T-helper 2 cell treated with Interferon-gamma antibody and Interleukin-4, amounts not matched to agents 100 ng/mL and 5 ng/mL, for 36 hours (primary cell): ENCODE measurements at regions not wholly inside any gene's neighbourhood (a gene's known extent, or its start where the extent isn't known, plus 50 kb on each side); places are given as distances from the start of the nearest gene placed in this dataset.

ENCODE experiments used
- intact Hi-C: fragments of 100-400 bp; cut with micrococcal nuclease; formaldehyde crosslinking; loops from one replicate; pipeline ENCODE4 v1.15.1; 2023

DNA sequence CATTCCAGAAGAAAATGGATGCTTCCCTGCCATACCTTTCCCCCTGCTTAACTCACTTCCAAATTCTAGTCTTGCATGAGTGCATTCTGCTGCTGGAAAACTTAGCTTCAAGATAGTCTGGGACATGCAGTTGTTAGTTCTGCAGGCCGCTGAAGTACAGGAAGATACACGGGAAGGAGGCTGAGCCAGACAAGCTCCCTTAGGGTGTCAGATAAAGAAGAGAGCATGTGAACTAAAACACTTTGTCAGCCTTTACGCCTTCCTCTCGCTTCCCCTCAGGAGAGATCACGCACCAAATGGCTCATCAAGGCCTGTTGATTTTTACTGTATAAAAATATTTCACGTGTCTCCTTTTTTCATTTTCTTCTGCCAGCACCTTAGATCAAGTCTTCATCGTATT, 420.7 kb downstream of the INSC start:
- intact Hi-C loops, result no loop called here

DNA sequence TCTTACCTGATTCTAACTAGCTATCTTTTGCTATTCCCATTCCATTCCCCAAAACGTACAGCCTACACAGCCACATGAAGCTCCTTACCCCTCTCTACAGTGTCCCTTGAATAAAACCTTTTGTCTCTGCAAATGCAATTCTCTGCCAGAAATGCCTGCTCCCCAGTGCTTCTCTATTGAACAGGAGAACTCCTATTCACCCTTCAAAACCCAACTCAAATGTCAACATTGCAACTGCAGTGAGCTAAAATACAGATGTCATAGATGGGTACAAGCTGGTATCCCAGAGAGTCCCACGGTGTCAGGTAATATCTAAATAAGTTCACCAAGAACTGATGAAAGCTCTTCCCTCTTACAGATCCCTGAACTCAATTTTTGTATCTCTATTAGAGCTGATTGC, 421.7 kb downstream of the INSC start:
- intact Hi-C loops, result no loop called here

DNA sequence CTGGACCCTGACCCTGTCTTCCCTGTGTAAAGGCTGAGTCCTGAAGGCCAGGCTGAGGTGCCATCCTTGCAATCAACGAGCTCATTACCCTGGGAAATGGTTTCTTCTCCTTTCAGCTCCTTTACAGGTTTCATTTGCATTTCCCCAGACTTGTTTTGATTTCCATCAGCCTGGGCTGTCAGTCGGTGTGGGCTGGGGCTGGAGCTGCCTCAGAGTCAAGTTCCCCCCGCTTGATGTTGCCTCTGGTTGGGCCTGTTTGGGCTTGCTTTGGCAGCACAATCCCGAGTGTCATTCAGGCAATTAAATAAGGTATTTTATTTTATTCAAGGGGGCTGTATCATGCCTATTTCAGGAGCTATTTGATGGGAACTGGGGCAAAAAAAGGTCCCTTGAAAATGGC, 424.9 kb downstream of the INSC start:
- intact Hi-C loops, result no loop called here

DNA sequence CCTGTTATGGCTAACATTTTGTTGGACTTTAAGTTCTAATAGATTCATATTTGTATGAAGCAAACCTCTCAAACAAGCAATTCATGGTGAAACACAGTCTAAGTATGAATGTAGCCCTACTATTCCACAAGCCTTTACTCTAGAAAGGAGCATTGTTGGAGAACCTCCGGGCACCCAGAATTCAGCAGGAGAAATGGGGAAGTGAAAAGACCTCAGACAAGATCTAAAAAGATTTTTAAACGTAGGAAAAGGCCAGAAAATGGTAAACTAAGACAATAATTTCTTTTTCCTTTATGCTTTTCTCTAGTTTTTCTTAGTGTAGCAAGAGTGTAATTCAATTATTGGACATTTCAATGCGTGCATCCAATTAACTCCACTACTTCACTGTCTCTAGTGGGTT, 426.4 kb downstream of the INSC start:
- intact Hi-C loops, result no loop called here

DNA sequence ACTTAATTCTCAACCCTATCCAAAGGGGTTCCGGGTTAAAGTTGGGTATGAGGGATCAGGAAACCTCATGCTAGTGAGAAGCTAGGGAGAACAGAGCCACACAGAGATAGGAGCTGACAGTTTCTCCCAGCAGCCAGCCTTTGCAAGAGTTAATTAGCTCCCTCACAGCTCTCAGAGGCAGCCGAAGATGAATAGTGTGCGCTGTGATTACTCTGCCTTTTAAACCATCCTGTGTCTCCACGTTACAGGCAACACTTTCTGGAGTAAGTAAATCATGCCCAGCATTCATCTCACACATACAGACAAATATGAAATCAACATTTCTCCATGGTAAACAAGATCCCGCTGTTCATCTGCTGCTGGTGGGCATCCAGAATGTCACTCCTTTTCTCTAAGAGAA, 429.6 kb downstream of the INSC start:
- intact Hi-C loops, result no loop called here

DNA sequence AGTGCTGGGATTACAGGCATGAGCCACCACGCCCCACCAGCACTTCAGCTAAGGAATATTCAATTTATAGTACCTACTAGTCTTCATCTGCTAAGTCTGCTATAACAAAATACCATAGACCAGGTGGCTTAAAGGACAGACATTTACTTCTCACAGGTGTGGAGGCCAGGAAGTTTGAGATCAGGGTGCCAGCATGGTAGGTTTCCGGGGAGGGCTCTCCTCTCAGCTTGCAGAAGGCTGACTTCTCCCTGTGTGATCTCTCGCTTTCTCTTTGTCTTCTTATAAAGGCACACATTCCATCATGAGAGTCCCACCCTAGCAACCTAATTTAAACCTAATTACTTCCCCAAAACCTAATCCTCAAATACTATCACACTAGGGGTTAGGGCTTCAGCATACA, 433.0 kb downstream of the INSC start:
- intact Hi-C loops, result no loop called here

- intact Hi-C loops, result no loop called here
Measured at GRCh38 chr11:15551901-15552851, 437.5 kb downstream of the INSC start.

- intact Hi-C loops, result no loop called here
Measured at GRCh38 chr11:15555161-15555560, 440.4 kb downstream of the INSC start.

- intact Hi-C loops, result no loop called here
Measured at GRCh38 chr11:15557457-15558230, 442.9 kb downstream of the INSC start.

DNA sequence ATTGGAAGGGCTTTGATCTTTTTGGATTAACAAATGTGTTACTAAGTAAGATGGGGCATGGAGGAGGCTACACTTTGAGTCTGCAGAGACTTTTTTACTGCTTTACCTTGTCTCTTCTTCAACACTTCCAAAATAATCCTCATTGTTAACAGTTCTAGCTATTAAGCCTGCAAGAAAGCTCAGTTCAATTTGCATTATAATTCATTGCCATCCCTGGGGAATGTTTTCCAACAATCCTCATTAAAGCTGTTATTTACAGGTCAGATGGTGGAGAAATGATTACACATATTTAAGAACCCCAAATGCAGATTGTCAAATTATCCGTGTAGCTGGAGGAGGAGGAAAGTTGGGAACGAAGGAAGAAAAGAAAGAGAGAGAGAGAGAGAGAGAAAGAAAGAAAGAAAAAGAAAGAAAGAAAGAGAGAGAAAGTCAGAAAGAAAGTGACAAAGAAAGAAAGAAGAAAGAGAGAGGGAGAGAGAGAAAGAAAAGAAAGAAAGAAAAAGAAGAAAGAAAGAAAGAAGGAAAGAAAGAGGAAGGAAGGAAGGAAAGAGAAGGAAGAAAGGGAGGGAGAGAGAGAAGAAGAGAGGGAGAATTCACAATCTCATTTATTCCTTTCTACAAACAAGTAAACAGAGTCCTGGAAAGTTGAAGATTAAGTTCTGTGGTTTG, 443.9 kb downstream of the INSC start:
- intact Hi-C loops, result no loop called here

DNA sequence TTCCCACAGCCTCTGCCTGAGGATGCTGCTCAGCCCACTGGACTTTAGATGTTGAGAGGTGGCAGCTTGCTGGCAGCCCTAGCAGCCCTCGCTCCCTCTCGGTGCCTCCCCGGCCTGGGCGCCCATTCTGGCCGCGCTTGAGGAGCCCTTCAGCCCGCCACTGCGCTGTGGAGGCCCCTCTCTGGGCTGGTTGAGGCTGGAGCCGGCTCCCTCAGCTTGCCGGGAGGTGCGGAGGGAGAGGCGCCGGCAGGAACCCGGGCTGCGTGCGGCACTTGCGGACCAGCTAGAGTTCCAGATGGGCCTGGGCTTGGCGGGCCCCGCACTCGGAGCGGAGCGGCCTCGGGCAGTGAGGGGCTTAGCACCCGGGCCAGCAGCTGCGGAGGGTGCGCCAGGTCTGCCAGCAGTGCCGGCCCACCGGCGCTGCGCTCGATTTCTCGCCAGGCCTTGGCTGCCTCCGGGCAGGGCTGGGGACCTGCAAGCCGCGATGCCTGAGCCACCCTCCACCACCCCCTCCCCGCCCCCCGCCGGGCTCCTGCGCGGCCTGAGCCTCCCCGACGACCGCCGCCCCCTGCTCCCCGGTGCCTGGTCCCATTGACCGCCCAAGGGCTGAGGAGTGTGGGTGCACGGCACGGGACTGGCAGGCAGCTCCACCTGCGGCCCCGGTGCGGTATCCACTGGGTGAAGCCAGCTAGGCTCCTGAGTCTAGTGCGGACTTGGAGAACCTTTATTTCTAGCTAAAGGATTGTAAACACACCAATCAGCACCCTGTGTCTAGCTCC, 446.2 kb downstream of the INSC start:
- intact Hi-C loops, result no loop called here

GRCh38 chr11:15562230-15562629, 447.5 kb downstream of the INSC start:
- intact Hi-C loops, result no loop called here

DNA sequence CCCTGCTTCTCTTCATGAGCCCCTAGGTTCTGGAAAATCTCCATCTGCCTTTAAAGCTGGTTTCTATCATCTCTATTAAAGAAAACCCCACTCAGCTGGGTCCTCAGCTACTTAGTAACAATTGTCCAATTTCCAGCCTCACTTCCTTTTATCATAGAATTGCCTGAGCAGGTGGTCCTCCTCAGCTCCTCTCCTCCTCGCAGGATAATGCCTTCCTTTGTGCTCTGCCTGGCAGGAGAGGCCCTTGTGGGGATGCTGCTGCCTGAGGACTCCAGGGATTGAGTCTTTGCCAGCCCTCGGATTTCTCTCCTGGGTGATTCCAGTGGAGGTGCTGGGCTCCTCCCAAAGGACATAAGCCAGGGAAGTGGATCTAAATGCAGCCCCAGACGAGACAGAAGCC, 448.3 kb downstream of the INSC start:
- intact Hi-C loops, result no loop called here

DNA sequence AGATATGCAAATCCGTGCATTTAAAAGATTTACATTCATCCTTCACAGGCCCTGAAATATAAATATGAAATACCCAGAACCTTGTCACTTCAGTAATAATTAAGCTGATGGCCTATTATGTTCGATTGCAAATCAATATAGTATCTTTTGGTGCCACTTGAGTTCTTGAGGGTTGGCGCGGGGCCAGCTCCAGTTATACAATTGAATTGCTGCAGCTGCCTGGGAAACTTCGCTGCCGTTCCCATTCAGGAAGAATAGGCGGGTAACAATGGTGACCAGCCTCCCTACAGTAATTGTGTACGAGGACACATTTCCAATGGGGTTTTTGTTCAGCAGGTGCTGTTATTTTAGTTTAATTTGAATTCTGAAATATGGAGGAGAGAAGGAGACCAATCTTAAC, 451.2 kb downstream of the INSC start:
- intact Hi-C loops, result no loop called here

GRCh38 chr11:15568440-15568839, 453.7 kb downstream of the INSC start:
- intact Hi-C loops, result no loop called here

GRCh38 chr11:15569305-15570025, 454.7 kb downstream of the INSC start:
- intact Hi-C loops, result no loop called here

DNA sequence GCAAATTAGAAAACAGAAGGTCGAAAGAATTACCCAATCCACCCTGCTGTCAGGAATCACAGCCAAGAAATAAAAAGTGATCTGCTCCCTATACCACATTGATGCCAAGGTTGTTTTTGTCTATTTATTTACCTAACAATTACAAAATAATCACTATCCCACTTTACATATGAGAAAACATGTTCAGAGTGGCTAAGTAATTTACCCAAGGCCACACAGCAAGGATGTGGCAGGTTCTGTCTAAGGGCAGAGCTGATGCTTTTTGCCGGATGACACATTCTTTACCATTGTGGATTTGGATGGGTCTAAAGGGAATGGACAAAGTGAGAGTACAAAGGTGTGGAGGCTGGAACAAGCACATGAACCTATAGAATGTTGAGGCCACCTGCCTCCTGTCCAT, 460.7 kb downstream of the INSC start:
- intact Hi-C loops, result no loop called here

- intact Hi-C loops, result no loop called here
Measured at GRCh38 chr11:15576769-15577168, 462.0 kb downstream of the INSC start.

GRCh38 chr11:15577519-15577918, 462.8 kb downstream of the INSC start:
- intact Hi-C loops, result no loop called here

DNA sequence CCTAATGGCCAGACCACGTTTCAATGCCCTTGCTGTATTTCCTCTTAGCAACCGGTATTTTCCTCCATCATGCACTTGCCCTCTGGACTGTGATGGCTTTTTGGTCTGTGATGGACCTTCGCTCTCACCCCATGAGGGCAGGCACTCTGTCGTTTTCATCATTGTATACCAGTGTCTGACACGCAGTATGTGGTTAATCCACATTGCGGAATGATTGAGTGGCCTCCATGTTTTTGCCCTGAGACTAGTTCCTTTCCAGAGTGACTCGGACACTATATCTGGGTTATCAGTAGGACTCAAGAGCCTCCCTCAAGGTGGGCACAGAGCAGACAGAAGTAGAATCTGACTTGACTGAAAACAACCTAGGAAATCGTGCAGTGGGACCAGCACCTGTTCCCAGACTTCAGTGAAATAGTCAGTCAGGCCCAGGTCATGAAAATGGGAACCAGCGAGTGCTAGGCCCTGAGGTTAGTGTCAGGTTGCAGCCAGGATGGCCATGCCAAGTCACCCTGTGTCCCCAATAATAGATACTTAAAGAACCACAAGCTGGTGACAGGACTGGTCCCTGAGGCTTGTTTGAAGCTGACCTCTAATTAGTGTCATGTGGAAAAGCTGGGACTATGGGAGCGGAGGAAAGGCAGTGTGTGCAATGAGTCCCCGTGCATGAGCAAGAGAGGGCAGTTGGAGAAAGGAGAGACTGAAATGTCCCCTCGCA, 464.7 kb downstream of the INSC start:
- intact Hi-C loops, result no loop called here
